H1 (cell line): ENCODE measurements at regions not wholly inside any gene's neighbourhood (a gene's known extent, or its start where the extent isn't known, plus 50 kb on each side); places are given as distances from the start of the nearest gene placed in this dataset.

ENCODE experiments used
- CEBPB ChIP-seq: IDR thresholded peaks from 2 replicates; pipeline ENCODE4 v1.6.1; 2012; ENCODE audit warnings: low read depth, low read length
- CHD2 ChIP-seq: IDR thresholded peaks from 2 replicates; pipeline ENCODE4 v1.6.1; 2012; ENCODE audit warnings: low read length, improper control_type of control experiment
- EZH2 ChIP-seq: fragments of 200-600 bp; sonication (generic); IDR thresholded peaks from 2 replicates; pipeline ENCODE4 v1.7.1; 2012; ENCODE audit warnings: low read depth, mild to moderate bottlenecking, moderate library complexity, low read length, inconsistent platforms; ENCODE audit not compliant: severe bottlenecking
- FOSL1 ChIP-seq: IDR thresholded peaks from 2 replicates; pipeline ENCODE4 v1.6.1; 2011; ENCODE audit warnings: mild to moderate bottlenecking, low read depth, low read length, moderate library complexity; ENCODE audit not compliant: insufficient read depth
- KDM1A ChIP-seq: fragments of 200-600, 300-600 bp; sonication (generic); IDR thresholded peaks from 2 replicates; pipeline ENCODE4 v1.7.1; 2016; ENCODE audit warnings: mild to moderate bottlenecking, low read length, borderline replicate concordance
- KDM4A ChIP-seq: IDR thresholded peaks from one replicate; pipeline ENCODE4 v1.7.1; 2012; ENCODE audit warnings: low read depth, mild to moderate bottlenecking, moderate library complexity, low read length, inconsistent platforms; ENCODE audit not compliant: severe bottlenecking
- SIX5 ChIP-seq: IDR thresholded peaks from 2 replicates; pipeline ENCODE4 v1.6.1; 2011; ENCODE audit warnings: mild to moderate bottlenecking, low read depth, low read length
- SP2 ChIP-seq: IDR thresholded peaks from 2 replicates; pipeline ENCODE4 v1.6.1; 2012; ENCODE audit warnings: mild to moderate bottlenecking, low read length, inconsistent platforms
- ZNF274 ChIP-seq: IDR thresholded peaks from 2 replicates; pipeline ENCODE4 v1.7.0; 2012; ENCODE audit warnings: low read length, borderline replicate concordance; ENCODE audit errors: extremely low read depth
- TF ChIP-seq, protein P1 (sequence below): fragments of 300-600 bp; sonication (generic); IDR thresholded peaks from 2 replicates; pipeline ENCODE4 v1.7.1; 2012; ENCODE audit warnings: low read length, moderate library complexity, mild to moderate bottlenecking, inconsistent platforms; ENCODE audit not compliant: insufficient replicate concordance

DNA sequence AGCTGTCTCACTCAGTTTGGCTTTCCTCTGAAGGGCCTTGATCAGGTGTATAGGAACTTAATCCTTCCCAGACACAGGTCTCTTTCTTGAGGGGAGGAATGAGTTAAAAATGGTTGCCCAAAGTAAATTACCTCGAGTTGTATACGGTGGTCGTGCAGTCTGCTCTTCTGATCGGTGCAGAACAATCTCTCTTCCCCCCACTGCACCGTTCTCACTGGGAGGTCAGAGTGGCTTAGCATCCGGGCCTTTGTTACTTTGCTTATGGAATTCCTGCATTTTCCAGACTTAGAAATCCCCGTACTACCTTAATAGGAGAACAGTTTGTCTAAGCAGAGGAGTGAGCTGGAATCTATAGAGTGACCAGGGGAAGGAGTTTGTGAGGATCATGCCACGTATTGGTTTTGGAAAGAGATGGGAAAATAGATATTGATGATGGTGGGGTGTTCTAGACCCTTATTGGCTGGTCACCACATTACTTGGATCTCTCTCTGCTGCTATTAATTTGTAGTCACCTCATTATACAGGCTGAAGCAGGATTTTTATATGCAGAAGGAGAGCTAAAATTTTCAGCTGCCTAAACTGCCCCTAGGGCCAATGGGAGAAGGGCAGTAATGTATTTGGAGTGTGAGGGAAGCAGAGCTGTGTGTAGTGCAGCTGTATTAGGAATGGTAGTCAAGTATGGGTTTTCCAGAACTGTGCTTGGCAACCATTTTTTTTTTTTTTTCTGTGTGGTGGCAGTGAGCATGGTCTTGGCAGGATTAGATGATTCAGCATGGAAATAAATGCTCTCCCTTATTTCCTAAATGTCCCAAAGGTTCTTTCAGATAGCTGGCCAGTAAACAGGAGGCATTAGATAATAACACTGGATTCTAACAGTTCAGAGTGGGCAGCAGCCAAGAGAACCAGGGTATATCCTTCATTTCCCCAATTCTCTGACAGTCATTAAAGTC, 81.5 kb downstream of the NDUFS5 start (continued):
- TF ChIP-seq, protein P1, sequence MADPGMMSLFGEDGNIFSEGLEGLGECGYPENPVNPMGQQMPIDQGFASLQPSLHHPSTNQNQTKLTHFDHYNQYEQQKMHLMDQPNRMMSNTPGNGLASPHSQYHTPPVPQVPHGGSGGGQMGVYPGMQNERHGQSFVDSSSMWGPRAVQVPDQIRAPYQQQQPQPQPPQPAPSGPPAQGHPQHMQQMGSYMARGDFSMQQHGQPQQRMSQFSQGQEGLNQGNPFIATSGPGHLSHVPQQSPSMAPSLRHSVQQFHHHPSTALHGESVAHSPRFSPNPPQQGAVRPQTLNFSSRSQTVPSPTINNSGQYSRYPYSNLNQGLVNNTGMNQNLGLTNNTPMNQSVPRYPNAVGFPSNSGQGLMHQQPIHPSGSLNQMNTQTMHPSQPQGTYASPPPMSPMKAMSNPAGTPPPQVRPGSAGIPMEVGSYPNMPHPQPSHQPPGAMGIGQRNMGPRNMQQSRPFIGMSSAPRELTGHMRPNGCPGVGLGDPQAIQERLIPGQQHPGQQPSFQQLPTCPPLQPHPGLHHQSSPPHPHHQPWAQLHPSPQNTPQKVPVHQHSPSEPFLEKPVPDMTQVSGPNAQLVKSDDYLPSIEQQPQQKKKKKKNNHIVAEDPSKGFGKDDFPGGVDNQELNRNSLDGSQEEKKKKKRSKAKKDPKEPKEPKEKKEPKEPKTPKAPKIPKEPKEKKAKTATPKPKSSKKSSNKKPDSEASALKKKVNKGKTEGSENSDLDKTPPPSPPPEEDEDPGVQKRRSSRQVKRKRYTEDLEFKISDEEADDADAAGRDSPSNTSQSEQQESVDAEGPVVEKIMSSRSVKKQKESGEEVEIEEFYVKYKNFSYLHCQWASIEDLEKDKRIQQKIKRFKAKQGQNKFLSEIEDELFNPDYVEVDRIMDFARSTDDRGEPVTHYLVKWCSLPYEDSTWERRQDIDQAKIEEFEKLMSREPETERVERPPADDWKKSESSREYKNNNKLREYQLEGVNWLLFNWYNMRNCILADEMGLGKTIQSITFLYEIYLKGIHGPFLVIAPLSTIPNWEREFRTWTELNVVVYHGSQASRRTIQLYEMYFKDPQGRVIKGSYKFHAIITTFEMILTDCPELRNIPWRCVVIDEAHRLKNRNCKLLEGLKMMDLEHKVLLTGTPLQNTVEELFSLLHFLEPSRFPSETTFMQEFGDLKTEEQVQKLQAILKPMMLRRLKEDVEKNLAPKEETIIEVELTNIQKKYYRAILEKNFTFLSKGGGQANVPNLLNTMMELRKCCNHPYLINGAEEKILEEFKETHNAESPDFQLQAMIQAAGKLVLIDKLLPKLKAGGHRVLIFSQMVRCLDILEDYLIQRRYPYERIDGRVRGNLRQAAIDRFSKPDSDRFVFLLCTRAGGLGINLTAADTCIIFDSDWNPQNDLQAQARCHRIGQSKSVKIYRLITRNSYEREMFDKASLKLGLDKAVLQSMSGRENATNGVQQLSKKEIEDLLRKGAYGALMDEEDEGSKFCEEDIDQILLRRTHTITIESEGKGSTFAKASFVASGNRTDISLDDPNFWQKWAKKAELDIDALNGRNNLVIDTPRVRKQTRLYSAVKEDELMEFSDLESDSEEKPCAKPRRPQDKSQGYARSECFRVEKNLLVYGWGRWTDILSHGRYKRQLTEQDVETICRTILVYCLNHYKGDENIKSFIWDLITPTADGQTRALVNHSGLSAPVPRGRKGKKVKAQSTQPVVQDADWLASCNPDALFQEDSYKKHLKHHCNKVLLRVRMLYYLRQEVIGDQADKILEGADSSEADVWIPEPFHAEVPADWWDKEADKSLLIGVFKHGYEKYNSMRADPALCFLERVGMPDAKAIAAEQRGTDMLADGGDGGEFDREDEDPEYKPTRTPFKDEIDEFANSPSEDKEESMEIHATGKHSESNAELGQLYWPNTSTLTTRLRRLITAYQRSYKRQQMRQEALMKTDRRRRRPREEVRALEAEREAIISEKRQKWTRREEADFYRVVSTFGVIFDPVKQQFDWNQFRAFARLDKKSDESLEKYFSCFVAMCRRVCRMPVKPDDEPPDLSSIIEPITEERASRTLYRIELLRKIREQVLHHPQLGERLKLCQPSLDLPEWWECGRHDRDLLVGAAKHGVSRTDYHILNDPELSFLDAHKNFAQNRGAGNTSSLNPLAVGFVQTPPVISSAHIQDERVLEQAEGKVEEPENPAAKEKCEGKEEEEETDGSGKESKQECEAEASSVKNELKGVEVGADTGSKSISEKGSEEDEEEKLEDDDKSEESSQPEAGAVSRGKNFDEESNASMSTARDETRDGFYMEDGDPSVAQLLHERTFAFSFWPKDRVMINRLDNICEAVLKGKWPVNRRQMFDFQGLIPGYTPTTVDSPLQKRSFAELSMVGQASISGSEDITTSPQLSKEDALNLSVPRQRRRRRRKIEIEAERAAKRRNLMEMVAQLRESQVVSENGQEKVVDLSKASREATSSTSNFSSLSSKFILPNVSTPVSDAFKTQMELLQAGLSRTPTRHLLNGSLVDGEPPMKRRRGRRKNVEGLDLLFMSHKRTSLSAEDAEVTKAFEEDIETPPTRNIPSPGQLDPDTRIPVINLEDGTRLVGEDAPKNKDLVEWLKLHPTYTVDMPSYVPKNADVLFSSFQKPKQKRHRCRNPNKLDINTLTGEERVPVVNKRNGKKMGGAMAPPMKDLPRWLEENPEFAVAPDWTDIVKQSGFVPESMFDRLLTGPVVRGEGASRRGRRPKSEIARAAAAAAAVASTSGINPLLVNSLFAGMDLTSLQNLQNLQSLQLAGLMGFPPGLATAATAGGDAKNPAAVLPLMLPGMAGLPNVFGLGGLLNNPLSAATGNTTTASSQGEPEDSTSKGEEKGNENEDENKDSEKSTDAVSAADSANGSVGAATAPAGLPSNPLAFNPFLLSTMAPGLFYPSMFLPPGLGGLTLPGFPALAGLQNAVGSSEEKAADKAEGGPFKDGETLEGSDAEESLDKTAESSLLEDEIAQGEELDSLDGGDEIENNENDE: no peak
- TF ChIP-seq EZH2: no peak
- no peak for TF ChIP-seq CHD2
- TF ChIP-seq FOSL1: no peak
- TF ChIP-seq CEBPB: no peak
- no peak for TF ChIP-seq SIX5
- TF ChIP-seq SP2: no peak
- TF ChIP-seq KDM4A: no peak
- TF ChIP-seq KDM1A: no peak
- TF ChIP-seq ZNF274: no peak
